ENCODE measurements at regions not wholly inside any gene's neighbourhood (a gene's known extent, or its start where the extent isn't known, plus 50 kb on each side); places are given as distances from the start of the nearest gene placed in this dataset.
"Not testable (repeated sequence)": the region's sequence is repeated elsewhere in the genome, so short reads cannot be mapped to it uniquely, and the experiment has no call there.

- no peak for DNase-seq
Measured at GRCh38 chr1:148385371-148386030, 97.6 kb downstream of the PPIAL4G start.

GRCh38 chr1:148383966-148384365 lies 99.1 kb downstream of the PPIAL4G start:
- no peak for DNase-seq

GRCh38 chr1:148379697-148380096 lies 103.4 kb downstream of the PPIAL4G start:
- DNase-seq: no peak

- DNase-seq: no peak
Measured at GRCh38 chr1:148379170-148379500, 104.0 kb downstream of the PPIAL4G start.

GRCh38 chr1:148377992-148378391 lies 105.1 kb downstream of the PPIAL4G start:
- DNase-seq: not testable (repeated sequence)

DNA sequence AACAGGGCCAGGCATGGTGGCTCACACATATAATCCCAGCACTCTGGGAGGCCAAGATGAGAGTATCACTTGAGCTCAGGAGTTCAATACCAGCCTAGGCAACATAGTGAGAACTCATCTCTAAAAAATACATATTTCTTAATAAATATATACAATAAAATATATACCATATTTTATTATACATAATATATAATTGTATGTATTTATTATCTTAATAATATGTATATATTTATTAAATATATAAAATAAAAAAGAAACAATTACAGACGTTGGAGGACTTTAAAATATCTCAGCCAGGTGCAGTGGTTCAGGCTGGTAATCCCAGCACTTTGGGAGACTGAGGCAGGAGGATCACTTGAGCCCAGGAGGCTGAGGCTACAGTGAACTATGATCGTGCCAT lies 106.1 kb downstream of the PPIAL4G start:
- DNase-seq: not testable (repeated sequence)

DNA sequence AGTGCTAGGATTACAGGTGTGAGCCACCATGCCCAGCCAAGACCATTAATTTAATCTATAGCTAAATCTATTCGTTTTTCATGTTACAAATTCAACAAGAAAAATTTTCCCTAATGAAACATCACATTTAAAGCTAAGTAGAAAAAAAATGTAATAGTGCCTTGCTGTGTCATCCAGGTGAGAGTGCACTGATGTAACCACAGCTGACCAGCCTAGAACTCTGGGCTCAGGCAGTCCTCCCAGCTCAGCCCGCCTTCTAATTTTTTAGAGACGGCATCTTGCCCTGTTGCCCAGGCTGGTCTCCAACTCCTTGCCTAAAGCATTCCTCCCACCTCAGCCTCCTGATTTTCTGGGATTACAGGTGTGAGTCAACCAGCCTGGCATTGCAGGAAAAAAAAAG lies 109.0 kb downstream of the PPIAL4G start:
- DNase-seq: no peak

DNA sequence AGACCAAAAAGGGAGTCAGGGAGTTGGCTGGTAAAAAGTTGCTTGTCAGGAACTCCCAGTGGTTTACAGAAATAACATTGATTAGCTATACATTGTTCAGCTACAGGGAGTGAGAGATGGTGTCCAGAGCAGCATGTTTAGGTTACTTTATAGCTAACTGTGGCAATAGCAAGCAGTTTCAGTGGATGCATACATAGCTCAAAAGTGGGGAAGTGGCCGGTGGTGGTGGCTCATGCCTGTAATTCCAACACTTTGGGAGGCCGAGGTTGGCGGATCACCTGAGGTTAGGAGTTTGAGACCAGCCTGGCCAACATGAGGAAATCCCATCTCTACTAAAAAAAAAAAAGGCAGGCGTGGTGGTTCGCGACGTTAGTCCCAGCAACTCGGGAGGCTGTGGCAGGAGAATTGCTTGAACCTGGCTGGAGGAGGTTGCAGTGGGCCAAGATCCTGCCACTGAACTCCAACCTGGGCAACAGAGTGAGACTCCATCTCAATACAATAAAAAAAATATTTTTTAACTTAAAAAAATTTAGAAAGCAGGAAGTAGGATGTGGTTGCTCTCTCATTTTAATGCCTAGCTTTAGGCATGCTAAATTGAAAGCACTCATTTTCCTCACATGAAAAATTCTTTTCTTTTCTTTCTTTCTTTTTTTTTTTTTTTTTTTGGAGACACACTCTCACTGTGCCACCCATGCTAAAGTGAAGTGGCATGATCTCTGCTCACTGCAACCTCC lies 109.7 kb downstream of the PPIAL4G start:
- no peak for DNase-seq

GRCh38 chr1:148372731-148373130 lies 110.4 kb downstream of the PPIAL4G start:
- DNase-seq: peak; percentile 48

GRCh38 chr1:148372051-148372726 lies 110.9 kb downstream of the PPIAL4G start:
- DNase-seq: not testable (repeated sequence)

GRCh38 chr1:148371551-148371994 lies 111.5 kb downstream of the PPIAL4G start:
- DNase-seq: peak; percentile 63

GRCh38 chr1:148370661-148371060 lies 112.4 kb downstream of the PPIAL4G start:
- DNase-seq: not testable (repeated sequence)

- no peak for DNase-seq
Measured at GRCh38 chr1:148367596-148367995, 115.5 kb downstream of the PPIAL4G start.

- DNase-seq: not testable (repeated sequence)
Measured at GRCh38 chr1:148366136-148366753, 116.9 kb downstream of the PPIAL4G start.

DNA sequence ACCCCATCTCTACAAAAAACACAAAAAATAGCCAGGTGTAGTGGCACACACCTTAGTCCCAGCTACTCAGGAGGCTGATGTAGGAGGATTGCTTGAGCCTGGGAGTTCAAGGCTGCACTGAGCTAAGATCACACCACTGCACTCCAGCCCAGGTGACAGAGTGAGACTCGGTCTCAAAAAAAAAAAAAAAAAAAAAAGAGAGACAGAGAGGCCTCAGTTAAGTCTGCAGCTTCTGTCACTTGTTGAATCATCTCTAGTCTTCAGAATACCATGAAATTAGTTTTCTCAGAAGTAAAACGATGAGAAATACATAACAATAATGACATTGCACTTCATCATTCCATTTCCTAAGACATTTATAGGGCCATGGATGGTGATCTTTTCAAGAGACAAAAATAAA lies 118.0 kb downstream of the PPIAL4G start:
- DNase-seq: not testable (repeated sequence)

GRCh38 chr1:148363979-148364378 lies 119.1 kb downstream of the PPIAL4G start:
- DNase-seq: not testable (repeated sequence)

GRCh38 chr1:148363439-148363810 lies 119.7 kb downstream of the PPIAL4G start:
- no peak for DNase-seq

GRCh38 chr1:148362626-148363438 lies 120.3 kb downstream of the PPIAL4G start:
- DNase-seq: no peak

- no peak for DNase-seq
Measured at GRCh38 chr1:148362216-148362611, 120.9 kb downstream of the PPIAL4G start.

DNA sequence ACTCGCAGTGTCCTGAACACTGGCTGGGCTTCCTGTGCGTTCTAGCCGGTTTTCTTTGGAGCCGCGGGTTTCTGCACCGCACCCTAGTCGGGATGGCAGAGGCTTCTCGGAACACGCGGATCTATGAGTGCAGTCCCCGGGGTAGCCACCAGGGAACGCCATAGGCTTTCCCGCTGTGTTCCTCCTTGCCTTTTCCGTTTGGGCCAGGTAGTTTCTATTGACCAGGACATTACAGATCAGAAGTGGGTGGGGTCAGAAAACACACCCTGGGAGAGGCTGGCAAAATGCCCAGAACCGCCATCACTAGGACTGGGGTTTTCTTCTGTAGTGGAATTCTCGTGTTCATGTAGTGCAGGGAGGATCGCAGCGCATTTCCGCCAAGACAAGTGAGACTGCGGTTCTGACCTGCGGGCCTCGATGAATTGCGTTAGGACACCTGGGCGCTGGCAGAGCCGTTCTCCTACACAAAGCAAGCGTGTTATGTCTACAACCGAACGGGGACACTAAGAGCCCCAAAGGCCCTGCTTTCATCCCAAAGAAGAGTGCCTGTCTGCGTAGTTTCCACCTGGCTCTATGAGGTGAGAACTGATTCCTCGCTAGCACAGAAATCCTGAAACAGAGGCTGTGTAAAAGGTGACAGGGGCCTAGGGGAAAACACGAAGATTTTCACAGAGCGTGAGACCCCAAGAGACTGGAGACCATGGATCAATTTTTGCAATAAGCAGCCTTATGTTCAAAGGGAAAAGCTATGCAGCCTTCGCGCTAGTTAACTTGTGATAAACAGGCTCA lies 121.5 kb downstream of the PPIAL4G start:
- DNase-seq: peak; percentile 41

- no peak for DNase-seq
Measured at GRCh38 chr1:148357037-148357436, 126.1 kb downstream of the PPIAL4G start.

GRCh38 chr1:148355976-148356375 lies 127.1 kb downstream of the PPIAL4G start:
- DNase-seq: no peak
